Trophoblast cell (in vitro differentiated cells and primary cell): ENCODE measurements at regions not wholly inside any gene's neighbourhood (a gene's known extent, or its start where the extent isn't known, plus 50 kb on each side); places are given as distances from the start of the nearest gene placed in this dataset.
"Not testable (repeated sequence)": the region's sequence is repeated elsewhere in the genome, so short reads cannot be mapped to it uniquely, and the experiment has no call there.

ENCODE experiments used
- DNase-seq, 2 donors: peaks; one replicate each; pipeline ENCODE4 v3.0.0-alpha.2; 2016
- H2AFZ ChIP-seq: 2 replicates; pipeline ENCODE4 v1.6.1; 2013; ENCODE audit warnings: low read length, moderate library complexity, mild to moderate bottlenecking; ENCODE audit not compliant: insufficient read depth, poor library complexity
- H2AK5ac ChIP-seq: 2 replicates; pipeline ENCODE4 v1.6.1; 2013; ENCODE audit warnings: mild to moderate bottlenecking, low read length
- H2BK120ac ChIP-seq: 2 replicates; pipeline ENCODE4 v1.6.1; 2013; ENCODE audit warnings: low read length, mild to moderate bottlenecking, moderate library complexity; ENCODE audit not compliant: insufficient read depth, poor library complexity
- H2BK12ac ChIP-seq: 2 replicates; pipeline ENCODE4 v1.6.1; 2013; ENCODE audit warnings: mild to moderate bottlenecking, low read length, moderate library complexity
- H2BK5ac ChIP-seq: 2 replicates; pipeline ENCODE4 v1.6.1; 2013; ENCODE audit warnings: low read length, low read depth, moderate library complexity, mild to moderate bottlenecking; ENCODE audit not compliant: poor library complexity
- H3K14ac ChIP-seq: 2 replicates; pipeline ENCODE4 v1.6.1; 2013; ENCODE audit warnings: mild to moderate bottlenecking, low read length
- H3K18ac ChIP-seq: 2 replicates; pipeline ENCODE4 v1.6.1; 2013; ENCODE audit warnings: mild to moderate bottlenecking, low read length
- H3K23ac ChIP-seq: 2 replicates; pipeline ENCODE4 v1.6.1; 2013; ENCODE audit warnings: low read length
- H3K27ac ChIP-seq: 2 replicates; pipeline ENCODE4 v1.5.1; 2013; ENCODE audit warnings: low read depth, mild to moderate bottlenecking, inconsistent platforms, low read length, moderate library complexity
- H3K27me3 ChIP-seq: 2 replicates; pipeline ENCODE4 v1.6.1; 2013; ENCODE audit warnings: inconsistent platforms, mild to moderate bottlenecking, low read length, moderate library complexity; ENCODE audit not compliant: insufficient read depth
- H3K36me3 ChIP-seq, 2 experiments: 1 replicate in 1 of 2; 2 replicates in 1 of 2; pipeline ENCODE4 v1.6.1; 2013; ENCODE audit warnings: low read length in 2 of 2, mild to moderate bottlenecking in 2 of 2, moderate library complexity in 1 of 2; ENCODE audit not compliant: insufficient read depth in 2 of 2, control insufficient read depth in 1 of 2
- H3K4ac ChIP-seq: 2 replicates; pipeline ENCODE4 v1.6.1; 2013; ENCODE audit warnings: low read depth, mild to moderate bottlenecking, low read length, moderate library complexity
- H3K4me1 ChIP-seq, 2 experiments: 1 replicate in 1 of 2; 2 replicates in 1 of 2; pipeline ENCODE4 v1.6.1; 2013; ENCODE audit warnings: low read length in 2 of 2, mild to moderate bottlenecking in 2 of 2, moderate library complexity in 1 of 2; ENCODE audit not compliant: insufficient read depth in 2 of 2, control insufficient read depth in 1 of 2
- H3K4me2 ChIP-seq: 2 replicates; pipeline ENCODE4 v1.6.1; 2013; ENCODE audit warnings: inconsistent platforms, mild to moderate bottlenecking, low read length, moderate library complexity
- H3K4me3 ChIP-seq: 2 replicates; pipeline ENCODE4 v1.5.1; 2013; ENCODE audit warnings: mild to moderate bottlenecking, low read depth, low read length, inconsistent platforms
- H3K79me1 ChIP-seq: one replicate; pipeline ENCODE4 v1.6.1; 2013; ENCODE audit warnings: low read length
- H3K79me2 ChIP-seq: 2 replicates; pipeline ENCODE4 v1.6.1; 2013; ENCODE audit warnings: low read length, mild to moderate bottlenecking; ENCODE audit not compliant: control insufficient read depth, insufficient read depth, poor library complexity
- H3K9ac ChIP-seq: 2 replicates; pipeline ENCODE4 v1.6.1; 2013; ENCODE audit warnings: mild to moderate bottlenecking, low read length
- H3K9me3 ChIP-seq: 2 replicates; pipeline ENCODE4 v1.6.1; 2013; ENCODE audit warnings: low read depth, mild to moderate bottlenecking, control low read depth, inconsistent platforms, low read length; ENCODE audit not compliant: insufficient read depth
- H4K12ac ChIP-seq: 2 replicates; pipeline ENCODE4 v1.6.1; 2013; ENCODE audit warnings: low read depth, mild to moderate bottlenecking, low read length, moderate library complexity
- H4K8ac ChIP-seq: 2 replicates; pipeline ENCODE4 v1.6.1; 2013; ENCODE audit warnings: low read depth, mild to moderate bottlenecking, low read length, moderate library complexity
- H4K91ac ChIP-seq: one replicate; pipeline ENCODE4 v1.6.1; 2013; ENCODE audit warnings: low read depth, mild to moderate bottlenecking, low read length, moderate library complexity
- WGBS: extraction: QIAGEN DNeasy Blood & Tissue Kit; methylation state at CpG from one replicate; pipeline ENCODE4 v1.1.7; 2013; ENCODE audit warnings: missing lambda C conversion rate; ENCODE audit not compliant: insufficient read length, insufficient coverage; ENCODE audit errors: extremely low coverage; 5-methylcytosine and 5-hydroxymethylcytosine counted together

DNA sequence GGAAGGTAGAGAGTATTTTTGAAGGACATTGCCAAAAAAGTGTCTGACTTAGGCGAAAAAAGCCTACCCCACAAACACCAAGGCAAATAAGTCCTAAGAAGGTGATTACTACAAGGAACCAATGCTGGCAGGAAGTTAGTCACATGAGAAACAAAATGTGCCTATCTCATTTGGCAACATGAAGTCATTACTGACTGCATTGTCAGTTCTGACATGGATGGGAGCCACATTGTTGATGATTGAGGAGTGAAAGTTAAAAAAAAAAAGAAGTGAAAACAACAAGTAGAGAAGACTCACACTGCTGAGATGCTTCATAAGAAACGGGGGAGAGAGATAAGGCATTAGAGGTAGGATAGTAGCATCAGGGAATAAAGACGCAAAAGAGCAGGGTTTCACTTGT, 141.5 kb upstream of the FAT3 start:
- no peak overlapping the region for H2AK5ac ChIP-seq
- H3K9ac ChIP-seq = no peak overlapping the region
- H3K27me3 ChIP-seq = no peaks in the 10 kb centered on the region
- no peak overlapping the region for H3K23ac ChIP-seq
- no peak overlapping the region for H2BK120ac ChIP-seq
- no peak overlapping the region for H2BK5ac ChIP-seq
- no peak overlapping the region for H4K12ac ChIP-seq
- no peaks in the 10 kb centered on the region for H3K4me1 ChIP-seq
- no peaks in the 10 kb centered on the region for H3K79me2 ChIP-seq
- no peak overlapping the region for H2AFZ ChIP-seq
- no peak overlapping the region for H3K4me2 ChIP-seq
- DNase-seq = no peak
- H3K14ac ChIP-seq = no peak overlapping the region
- no peak overlapping the region for H2BK12ac ChIP-seq
- no peak overlapping the region for H3K4ac ChIP-seq
- no CpG with 5 or more reads among the region's 3 CpGs for whole genome bisulfite sequencing
- no peak overlapping the region for H3K4me3 ChIP-seq
- H4K8ac ChIP-seq = no peak overlapping the region
- no peaks in the 10 kb centered on the region for H3K79me1 ChIP-seq
- no peaks in the 10 kb centered on the region for H3K36me3 ChIP-seq
- no peak overlapping the region for H3K27ac ChIP-seq
- H4K91ac ChIP-seq = no peak overlapping the region
- H3K18ac ChIP-seq = no peak overlapping the region
- H3K9me3 ChIP-seq = no peaks in the 10 kb centered on the region

DNA sequence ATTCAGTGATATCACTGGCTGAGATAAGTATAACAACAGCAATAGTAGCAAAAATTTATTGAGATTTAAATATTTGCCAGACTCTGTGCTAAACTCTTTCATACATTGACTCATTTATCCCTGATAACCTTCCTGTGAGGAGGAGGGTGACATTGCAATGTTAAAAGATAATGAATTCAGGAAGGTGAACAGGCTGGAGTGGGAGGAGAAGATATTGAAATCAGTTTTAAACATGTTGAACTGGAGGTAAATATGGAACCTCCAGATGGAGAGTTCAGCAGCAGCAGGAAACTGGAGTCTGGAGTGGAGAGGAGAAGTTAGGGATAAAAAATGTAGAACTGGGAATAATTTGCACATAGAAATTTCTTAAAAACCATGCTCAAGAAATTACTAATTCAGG, 142.0 kb upstream of the FAT3 start:
- Histone ChIP-seq H3K9ac (no peak overlapping the region), H3K9me3 (no peaks in the 10 kb centered on the region), H3K79me1 (no peaks in the 10 kb centered on the region), H3K27me3 (no peaks in the 10 kb centered on the region), H2BK120ac (no peak overlapping the region), H3K4me3 (no peak overlapping the region), H3K18ac (no peak overlapping the region), H4K91ac (no peak overlapping the region), H3K23ac (no peak overlapping the region), H3K4me1 (no peaks in the 10 kb centered on the region), H2AFZ (no peak overlapping the region), H2BK12ac (no peak overlapping the region), H3K14ac (no peak overlapping the region), H3K36me3 (no peaks in the 10 kb centered on the region), H4K12ac (no peak overlapping the region), H3K4me2 (no peak overlapping the region), H3K79me2 (no peaks in the 10 kb centered on the region), H2BK5ac (no peak overlapping the region), H4K8ac (no peak overlapping the region), H2AK5ac (no peak overlapping the region), H3K4ac (no peak overlapping the region), H3K27ac (no peak overlapping the region)
- DNase-seq = no peak

DNA sequence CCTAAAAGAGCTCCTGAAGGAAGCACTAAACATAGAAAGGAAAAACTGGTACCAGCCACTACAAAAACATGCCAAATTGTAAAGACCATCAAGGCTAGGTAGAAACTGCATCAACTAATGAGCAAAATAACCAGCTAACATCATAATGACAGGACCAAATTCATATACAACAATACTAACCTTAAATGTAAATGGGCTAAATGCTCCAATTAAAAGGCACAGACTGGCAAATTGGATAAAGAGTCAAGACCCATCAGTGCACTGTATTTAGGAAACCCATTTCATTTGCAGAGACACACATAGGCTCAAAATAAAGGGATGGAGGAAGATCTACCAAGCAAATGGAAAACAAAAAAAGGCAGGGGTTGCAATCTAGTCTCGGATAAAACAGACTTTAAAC, 150.1 kb upstream of the FAT3 start:
- H4K8ac ChIP-seq, H3K27ac ChIP-seq, H4K91ac ChIP-seq, H3K4me2 ChIP-seq, H3K79me1 ChIP-seq, H4K12ac ChIP-seq, H3K9me3 ChIP-seq, H2BK12ac ChIP-seq, H3K4me1 ChIP-seq, H2BK5ac ChIP-seq, DNase-seq, H3K79me2 ChIP-seq, H2BK120ac ChIP-seq, H2AFZ ChIP-seq, H3K14ac ChIP-seq, H3K23ac ChIP-seq, H3K4me3 ChIP-seq, H3K27me3 ChIP-seq, H3K36me3 ChIP-seq, H3K9ac ChIP-seq, H2AK5ac ChIP-seq, H3K18ac ChIP-seq, H3K4ac ChIP-seq: not testable (repeated sequence)
- WGBS = no CpG with 5 or more reads among the region's 1 CpG

- Histone ChIP-seq H3K27ac (no peak overlapping the region), H2AK5ac (no peak overlapping the region), H3K9me3 (peaks cover 6% of the 10 kb centered on the region), H4K12ac (no peak overlapping the region), H3K9ac (no peak overlapping the region), H2BK120ac (no peak overlapping the region), H3K18ac (no peak overlapping the region), H3K79me2 (no peaks in the 10 kb centered on the region), H3K27me3 (no peaks in the 10 kb centered on the region), H4K91ac (no peak overlapping the region), H3K4ac (no peak overlapping the region), H3K14ac (no peak overlapping the region), H3K4me3 (no peak overlapping the region), H3K23ac (no peak overlapping the region), H2BK5ac (no peak overlapping the region), H3K36me3 (no peaks in the 10 kb centered on the region), H2BK12ac (no peak overlapping the region), H3K4me2 (no peak overlapping the region), H2AFZ (no peak overlapping the region), H4K8ac (no peak overlapping the region), H3K79me1 (no peaks in the 10 kb centered on the region), H3K4me1 (no peaks in the 10 kb centered on the region)
- DNase-seq = no peak
Observed at GRCh38 chr11:92071660-92072059, 153.0 kb upstream of the FAT3 start.
